HG02571 (cell line): ENCODE measurements at regions not wholly inside any gene's neighbourhood (a gene's known extent, or its start where the extent isn't known, plus 50 kb on each side); places are given as distances from the start of the nearest gene placed in this dataset.

Experiments
- ATAC-seq: cut with Tn5 transposase; IDR thresholded peaks from one replicate; pipeline ENCODE4 v1.9.1; 2021; ENCODE audit warnings: mild to moderate bottlenecking, moderate library complexity; ENCODE audit not compliant: unreplicated experiment

- no peak for ATAC-seq
These were observed 243.7 kb downstream of the SLC16A7 start for GRCh38 chr12:59839514-59839913.

- no peak for ATAC-seq
These were observed 247.5 kb downstream of the SLC16A7 start for GRCh38 chr12:59843260-59843843.

GRCh38 chr12:59844750-59845149, 248.9 kb downstream of the SLC16A7 start:
- no peak for ATAC-seq

GRCh38 chr12:59845293-59845692, 249.5 kb downstream of the SLC16A7 start:
- ATAC-seq, result no peak

- ATAC-seq, result no peak
These were observed 251.3 kb downstream of the SLC16A7 start for GRCh38 chr12:59847127-59847526.

- ATAC-seq, result no peak
These were observed 254.4 kb downstream of the SLC16A7 start for GRCh38 chr12:59850268-59850667.

GRCh38 chr12:59858508-59859170, 262.8 kb downstream of the SLC16A7 start:
- ATAC-seq, result no peak

- no peak for ATAC-seq
These were observed 263.3 kb downstream of the SLC16A7 start for GRCh38 chr12:59859171-59859510.

GRCh38 chr12:59861635-59862034, 265.8 kb downstream of the SLC16A7 start:
- ATAC-seq, result no peak

- ATAC-seq, result no peak
These were observed 271.2 kb downstream of the SLC16A7 start for GRCh38 chr12:59867055-59867454.

- ATAC-seq, result no peak
These were observed 271.9 kb downstream of the SLC16A7 start for GRCh38 chr12:59867689-59868088.

- ATAC-seq, result no peak
These were observed 275.9 kb downstream of the SLC16A7 start for GRCh38 chr12:59871779-59872178.

GRCh38 chr12:59873136-59873535, 277.3 kb downstream of the SLC16A7 start:
- no peak for ATAC-seq

- ATAC-seq, result no peak
These were observed 279.0 kb downstream of the SLC16A7 start for GRCh38 chr12:59874781-59875180.

GRCh38 chr12:59886131-59886733, 290.4 kb downstream of the SLC16A7 start:
- ATAC-seq, result no peak

- ATAC-seq, result no peak
These were observed 291.3 kb downstream of the SLC16A7 start for GRCh38 chr12:59887178-59887577.

GRCh38 chr12:59890896-59891579, 295.2 kb downstream of the SLC16A7 start:
- ATAC-seq, result no peak

- no peak for ATAC-seq
These were observed 299.4 kb downstream of the SLC16A7 start for GRCh38 chr12:59895166-59895775.

GRCh38 chr12:59904874-59905521, 309.2 kb downstream of the SLC16A7 start:
- no peak for ATAC-seq

GRCh38 chr12:59911516-59911915, 315.7 kb downstream of the SLC16A7 start:
- no peak for ATAC-seq

GRCh38 chr12:59916988-59917387, 321.2 kb downstream of the SLC16A7 start:
- no peak for ATAC-seq
